ENCODE measurements at regions not wholly inside any gene's neighbourhood (a gene's known extent, or its start where the extent isn't known, plus 50 kb on each side); places are given as distances from the start of the nearest gene placed in this dataset.

- no peaks in the 10 kb centered on the region for H3K27me3 Mint-ChIP-seq (ENCODE audit: unreplicated experiment)
- no peaks in the 10 kb centered on the region for H3K9me3 Mint-ChIP-seq (ENCODE audit: unreplicated experiment)
- no peak for TF ChIP-seq CTCF (IDR thresholded peaks at IDR 0.05; ENCODE audit: unreplicated experiment)
- no peak overlapping the region for H3K27ac Mint-ChIP-seq (ENCODE audit: unreplicated experiment)
- no peak for DNase-seq (ENCODE audit: low spot score)
- peaks cover 7% of the 10 kb centered on the region for H3K4me1 Mint-ChIP-seq (ENCODE audit: unreplicated experiment)
- H3K36me3 Mint-ChIP-seq (ENCODE audit: low read depth, unreplicated experiment), result no peaks in the 10 kb centered on the region
- no peak overlapping the region for H3K4me3 Mint-ChIP-seq (ENCODE audit: unreplicated experiment)
These were observed 193.4 kb upstream of the KIRREL3 start for GRCh38 chr11:127193950-127194349.

DNA sequence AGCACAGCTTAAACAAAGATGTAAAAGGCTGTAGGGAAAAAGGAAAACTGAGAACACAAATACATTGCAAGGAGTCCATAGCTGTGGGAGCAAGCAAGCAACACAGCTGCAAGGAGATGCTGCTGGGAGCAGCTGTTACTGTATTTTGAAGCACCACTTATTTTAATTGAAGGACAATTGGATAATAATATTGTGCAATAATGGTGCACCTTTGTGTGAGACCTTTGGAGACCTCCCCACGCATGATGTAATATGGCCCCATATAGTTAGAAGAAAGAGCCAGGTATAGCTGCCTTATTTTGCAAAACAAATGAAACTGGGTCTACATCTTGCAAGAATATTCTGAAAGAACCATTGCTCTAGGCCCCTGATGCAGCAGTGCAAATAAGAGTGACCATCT, 191.1 kb upstream of the KIRREL3 start:
- H3K9me3 Mint-ChIP-seq (ENCODE audit: unreplicated experiment), result no peaks in the 10 kb centered on the region
- H3K4me1 Mint-ChIP-seq (ENCODE audit: unreplicated experiment), result peaks cover 18% of the 10 kb centered on the region
- TF ChIP-seq CTCF (IDR thresholded peaks at IDR 0.05; ENCODE audit: unreplicated experiment), result no peak
- H3K36me3 Mint-ChIP-seq (ENCODE audit: low read depth, unreplicated experiment), result no peaks in the 10 kb centered on the region
- H3K4me3 Mint-ChIP-seq (ENCODE audit: unreplicated experiment), result no peak overlapping the region
- DNase-seq (ENCODE audit: low spot score), result no peak
- peaks cover 1% of the 10 kb centered on the region for H3K27me3 Mint-ChIP-seq (ENCODE audit: unreplicated experiment)
- H3K27ac Mint-ChIP-seq (ENCODE audit: unreplicated experiment), result no peak overlapping the region

GRCh38 chr11:127191261-127191660, 190.7 kb upstream of the KIRREL3 start:
- DNase-seq (ENCODE audit: low spot score), result no peak
- Mint-ChIP-seq H3K4me1 (ENCODE audit: unreplicated experiment) (peaks cover 18% of the 10 kb centered on the region), H3K4me3 (ENCODE audit: unreplicated experiment) (no peak overlapping the region), H3K36me3 (ENCODE audit: low read depth, unreplicated experiment) (no peaks in the 10 kb centered on the region), H3K27me3 (ENCODE audit: unreplicated experiment) (peaks cover 1% of the 10 kb centered on the region), H3K27ac (ENCODE audit: unreplicated experiment) (no peak overlapping the region), H3K9me3 (ENCODE audit: unreplicated experiment) (no peaks in the 10 kb centered on the region)
- no peak for TF ChIP-seq CTCF (IDR thresholded peaks at IDR 0.05; ENCODE audit: unreplicated experiment)

DNA sequence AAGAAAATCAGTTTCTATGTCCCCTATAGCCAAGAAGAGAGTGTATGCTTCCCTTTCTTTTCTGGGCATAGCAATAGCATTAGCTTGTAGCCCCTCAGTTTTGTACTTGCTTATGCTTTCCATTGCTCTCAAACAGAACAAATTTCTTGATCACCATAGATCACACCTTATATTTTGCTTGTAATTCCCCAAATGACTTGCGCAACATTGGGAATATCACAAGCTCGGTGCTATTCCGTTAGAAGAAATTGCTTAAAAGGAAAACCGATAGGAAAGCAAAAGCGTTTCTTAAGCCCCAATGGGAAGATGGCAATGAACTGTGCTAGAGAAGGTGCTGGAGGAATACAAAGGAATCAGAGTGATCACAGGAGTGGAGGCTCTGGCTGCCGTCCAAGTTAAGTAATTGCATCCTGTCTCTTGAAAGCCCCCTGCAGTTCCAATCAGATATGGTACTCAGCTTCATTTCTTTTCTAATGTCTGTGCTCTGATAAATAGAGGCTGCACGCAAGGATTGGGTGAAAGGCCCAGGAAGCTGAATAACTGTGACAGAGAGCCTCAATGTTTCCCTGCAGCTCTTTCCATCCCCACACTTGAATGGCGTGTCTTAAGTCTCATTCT, 182.1 kb upstream of the KIRREL3 start:
- no peak for TF ChIP-seq CTCF (IDR thresholded peaks at IDR 0.05; ENCODE audit: unreplicated experiment)
- Mint-ChIP-seq H3K27me3 (ENCODE audit: unreplicated experiment) (peaks cover 1% of the 10 kb centered on the region), H3K4me1 (ENCODE audit: unreplicated experiment) (peaks cover 5% of the 10 kb centered on the region), H3K36me3 (ENCODE audit: low read depth, unreplicated experiment) (no peaks in the 10 kb centered on the region), H3K9me3 (ENCODE audit: unreplicated experiment) (no peaks in the 10 kb centered on the region), H3K27ac (ENCODE audit: unreplicated experiment) (no peak overlapping the region), H3K4me3 (ENCODE audit: unreplicated experiment) (no peak overlapping the region)
- no peak for DNase-seq (ENCODE audit: low spot score)

DNA sequence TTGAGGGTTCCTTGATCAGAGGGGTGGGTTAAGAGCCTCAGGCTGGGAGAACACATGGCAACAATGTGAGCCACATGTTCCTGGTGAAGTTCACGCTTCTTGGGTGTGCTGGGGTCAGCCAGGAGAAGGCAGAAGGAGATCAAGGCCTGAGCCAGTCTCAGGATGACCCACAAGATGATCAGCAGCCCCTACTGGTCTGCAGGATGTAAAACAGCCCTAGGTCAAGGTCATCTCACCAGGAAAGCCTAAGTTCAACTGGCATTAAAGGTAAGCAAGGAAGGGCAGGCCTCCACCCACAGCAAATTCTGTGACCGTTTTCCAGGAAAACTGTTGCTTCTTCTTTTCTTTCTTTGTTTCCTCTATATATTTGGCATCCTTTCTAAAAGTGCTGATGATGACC, 156.7 kb upstream of the KIRREL3 start:
- H3K9me3 Mint-ChIP-seq (ENCODE audit: unreplicated experiment), result no peaks in the 10 kb centered on the region
- no peak for TF ChIP-seq CTCF (IDR thresholded peaks at IDR 0.05; ENCODE audit: unreplicated experiment)
- no peak overlapping the region for H3K27ac Mint-ChIP-seq (ENCODE audit: unreplicated experiment)
- no peaks in the 10 kb centered on the region for H3K4me1 Mint-ChIP-seq (ENCODE audit: unreplicated experiment)
- H3K36me3 Mint-ChIP-seq (ENCODE audit: low read depth, unreplicated experiment), result no peaks in the 10 kb centered on the region
- H3K27me3 Mint-ChIP-seq (ENCODE audit: unreplicated experiment), result peaks cover 1% of the 10 kb centered on the region
- no peak for DNase-seq (ENCODE audit: low spot score)
- H3K4me3 Mint-ChIP-seq (ENCODE audit: unreplicated experiment), result no peak overlapping the region
